GM21576 (cell line): ENCODE measurements at regions not wholly inside any gene's neighbourhood (a gene's known extent, or its start where the extent isn't known, plus 50 kb on each side); places are given as distances from the start of the nearest gene placed in this dataset.
"Not testable (repeated sequence)": the region's sequence is repeated elsewhere in the genome, so short reads cannot be mapped to it uniquely, and the experiment has no call there.

Experiments
- ATAC-seq: cut with Tn5 transposase; IDR thresholded peaks from one replicate; pipeline ENCODE4 v1.9.1; 2021; ENCODE audit warnings: mild to moderate bottlenecking, moderate library complexity; ENCODE audit not compliant: unreplicated experiment

DNA sequence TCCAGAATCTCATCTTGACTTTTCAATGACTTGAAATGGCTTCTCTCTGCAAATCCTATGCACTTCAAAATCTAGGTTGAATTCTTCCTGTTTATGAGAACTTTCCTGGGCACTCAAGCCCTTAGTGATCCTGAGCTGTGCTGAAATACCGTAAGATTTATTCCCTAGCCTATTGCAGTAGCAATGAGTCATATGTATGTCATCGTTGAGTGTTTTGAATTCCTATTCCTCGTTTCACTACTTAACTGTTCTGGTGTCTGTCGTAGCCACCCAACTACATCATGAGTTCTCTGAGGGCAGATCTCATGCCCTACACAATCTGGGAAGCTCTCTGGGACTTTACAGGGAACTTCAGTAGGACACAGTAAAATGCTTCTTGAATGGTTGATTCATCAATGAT is 190.8 kb upstream of the TMEM132C start:
- ATAC-seq, result no peak

DNA sequence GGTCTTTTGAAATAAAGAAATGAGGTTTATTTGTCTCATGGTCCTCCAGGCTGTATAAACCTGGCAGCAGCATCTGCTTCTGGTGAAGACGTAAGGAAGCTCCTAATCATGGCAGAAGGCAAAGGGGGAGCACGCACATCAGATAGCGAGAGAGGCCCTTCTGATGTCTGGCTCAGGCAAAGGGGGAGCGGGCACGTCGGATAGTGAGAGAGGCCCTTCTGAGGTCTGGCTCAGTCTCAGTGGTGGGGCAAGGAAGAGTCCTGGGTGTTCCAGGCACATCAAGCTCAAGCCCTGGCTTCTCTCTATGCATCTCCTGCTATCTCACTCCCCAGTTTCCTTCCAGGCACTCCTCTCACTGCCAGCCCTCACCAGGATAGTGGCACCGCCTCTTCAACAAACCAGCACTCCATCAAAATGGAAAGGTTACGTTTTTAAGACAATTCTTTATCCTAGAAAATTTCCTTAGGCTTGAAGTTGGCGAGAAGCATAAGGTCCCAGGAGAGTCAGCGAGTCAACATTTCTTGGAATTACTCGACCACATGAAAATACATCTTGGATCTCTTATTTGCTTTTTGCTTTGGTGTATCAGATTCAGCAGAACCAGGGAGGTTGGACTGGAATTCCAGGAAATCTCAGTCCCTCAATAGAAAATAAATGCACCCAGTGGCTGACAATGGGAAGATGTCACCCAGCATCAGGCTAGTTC is 189.6 kb upstream of the TMEM132C start:
- ATAC-seq, result no peak

DNA sequence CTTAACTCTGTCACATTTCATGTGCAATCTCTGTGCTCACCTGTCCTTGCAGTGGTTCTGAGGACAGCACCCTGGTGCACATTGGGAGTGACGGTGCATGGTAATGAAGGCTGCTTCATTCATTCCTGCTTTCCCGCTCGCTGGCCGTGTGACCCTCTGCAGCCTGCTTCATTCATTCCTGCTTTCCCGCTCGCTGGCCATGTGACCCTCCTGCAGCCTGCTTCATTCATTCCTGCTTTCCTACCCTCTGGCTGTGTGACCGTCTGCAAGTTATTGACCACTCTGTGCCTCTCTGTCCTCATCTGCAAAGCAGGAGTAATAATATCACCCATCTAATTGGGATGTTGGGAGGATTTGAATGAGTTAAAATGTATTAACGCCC is 189.1 kb upstream of the TMEM132C start:
- no peak for ATAC-seq

DNA sequence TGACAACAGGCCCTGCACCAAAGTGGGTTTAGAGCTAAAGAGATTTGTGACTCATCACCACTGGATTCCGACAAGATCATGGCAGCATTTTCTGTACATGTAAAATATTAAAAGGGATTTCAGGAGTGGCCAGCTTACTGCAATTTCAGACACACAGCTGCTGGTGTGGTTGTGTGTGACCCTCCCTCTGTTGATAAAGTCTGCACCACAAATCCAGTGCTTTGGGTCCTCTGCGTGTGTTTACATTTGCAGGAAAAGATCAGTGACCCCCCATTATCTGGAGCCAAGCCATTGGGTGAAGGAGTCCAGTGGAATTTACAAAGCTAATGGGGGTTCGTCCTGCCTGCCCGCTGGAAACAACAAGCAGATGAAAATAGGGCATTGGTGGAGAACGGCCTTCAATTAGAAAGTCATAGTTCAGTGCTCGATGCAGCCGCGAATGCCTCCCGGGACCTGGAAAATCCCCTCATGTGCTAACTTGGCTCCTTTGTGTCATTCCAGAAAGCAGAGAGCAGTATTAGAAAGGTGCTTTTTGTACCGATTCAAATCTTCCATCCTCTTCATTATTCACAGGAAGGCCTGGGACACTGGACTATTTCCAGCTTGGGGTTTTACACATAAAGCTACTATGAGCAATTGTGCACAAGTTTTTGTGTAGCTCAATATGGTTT is 188.5 kb upstream of the TMEM132C start:
- ATAC-seq, result no peak

DNA sequence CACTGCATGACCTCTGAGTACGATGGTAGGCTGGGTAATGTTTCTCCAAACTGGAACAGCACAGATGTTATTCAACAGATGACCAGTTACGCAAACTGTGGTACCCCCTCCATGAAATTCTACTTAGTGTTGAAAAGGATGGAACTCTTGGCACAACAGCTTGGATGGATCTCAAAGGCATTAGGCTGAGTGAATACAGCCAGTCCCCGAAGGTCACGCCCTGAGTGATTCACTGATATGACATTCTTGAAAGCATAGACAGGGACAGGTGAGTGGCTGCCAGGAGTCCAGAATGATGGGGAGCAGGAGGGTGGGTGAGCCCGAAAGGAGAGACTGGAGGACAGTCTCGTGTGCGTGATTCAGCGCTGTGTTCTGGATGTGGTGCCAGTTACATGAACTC is 187.5 kb upstream of the TMEM132C start:
- ATAC-seq, result no peak

DNA sequence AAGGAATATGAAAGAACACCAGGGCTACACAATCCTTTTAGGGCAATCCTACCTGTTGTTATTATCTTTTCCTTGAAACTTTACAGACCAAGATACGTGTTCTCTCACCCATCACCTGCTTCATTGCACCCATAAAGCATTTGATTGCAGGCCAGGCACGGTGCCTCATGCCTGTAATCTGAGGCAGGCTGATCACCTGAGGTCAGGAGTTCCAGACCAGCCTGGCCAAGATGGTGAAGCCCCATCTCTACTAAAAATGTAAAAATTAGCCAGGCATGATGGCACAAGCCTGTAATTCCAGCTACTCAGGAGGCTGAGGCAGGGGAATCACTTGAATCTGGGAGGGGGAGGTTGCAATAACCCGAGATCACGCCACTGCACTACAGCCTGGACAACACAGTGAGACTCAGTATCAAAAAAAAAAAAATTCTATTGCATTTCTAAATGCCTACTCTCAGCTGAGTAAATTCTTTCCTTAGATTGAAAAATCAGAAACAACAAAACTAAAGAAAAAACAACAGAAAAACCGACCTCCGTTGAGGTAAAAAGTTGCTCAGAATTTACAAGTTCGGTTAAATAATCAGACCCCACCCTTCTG is 183.7 kb upstream of the TMEM132C start:
- no peak for ATAC-seq

DNA sequence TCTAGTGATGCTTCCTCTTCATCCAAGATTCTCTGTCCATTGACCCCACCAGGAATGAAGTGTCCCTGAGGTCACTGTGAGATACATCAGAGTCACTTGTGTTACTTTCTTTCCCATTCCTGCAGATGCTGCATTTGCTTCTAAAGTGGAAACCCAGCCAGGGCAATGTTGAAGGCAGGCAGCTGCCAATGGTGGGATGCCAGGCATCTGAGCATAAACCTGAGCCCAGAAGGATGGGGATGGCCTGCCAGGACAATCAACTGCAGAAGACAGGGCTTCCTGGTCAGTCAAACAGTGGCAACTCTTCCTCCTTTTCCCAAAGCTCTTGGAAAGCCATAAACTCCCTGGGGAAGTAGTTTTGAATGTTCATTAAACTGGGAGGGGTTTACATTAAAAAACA is 178.0 kb upstream of the TMEM132C start:
- ATAC-seq, result no peak

DNA sequence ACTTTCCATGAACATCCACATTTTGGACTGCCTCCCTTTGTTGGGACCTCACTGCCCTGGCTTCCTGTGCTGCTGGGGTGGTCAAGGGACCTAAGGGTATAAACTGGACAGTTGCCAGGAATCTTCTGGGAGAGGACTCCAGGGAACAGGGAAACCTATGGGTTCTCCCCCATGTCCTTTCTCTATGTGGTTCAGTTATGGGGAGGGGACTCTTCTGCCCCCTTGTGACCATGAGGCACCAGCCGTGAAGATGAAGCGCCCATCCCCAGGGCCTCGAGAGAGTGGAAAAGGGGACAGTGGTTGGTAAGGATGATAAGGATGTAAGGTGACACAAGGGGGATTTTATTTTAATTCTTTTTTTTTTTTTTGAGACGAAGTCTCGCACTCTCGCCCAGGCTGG is 177.0 kb upstream of the TMEM132C start:
- no peak for ATAC-seq

DNA sequence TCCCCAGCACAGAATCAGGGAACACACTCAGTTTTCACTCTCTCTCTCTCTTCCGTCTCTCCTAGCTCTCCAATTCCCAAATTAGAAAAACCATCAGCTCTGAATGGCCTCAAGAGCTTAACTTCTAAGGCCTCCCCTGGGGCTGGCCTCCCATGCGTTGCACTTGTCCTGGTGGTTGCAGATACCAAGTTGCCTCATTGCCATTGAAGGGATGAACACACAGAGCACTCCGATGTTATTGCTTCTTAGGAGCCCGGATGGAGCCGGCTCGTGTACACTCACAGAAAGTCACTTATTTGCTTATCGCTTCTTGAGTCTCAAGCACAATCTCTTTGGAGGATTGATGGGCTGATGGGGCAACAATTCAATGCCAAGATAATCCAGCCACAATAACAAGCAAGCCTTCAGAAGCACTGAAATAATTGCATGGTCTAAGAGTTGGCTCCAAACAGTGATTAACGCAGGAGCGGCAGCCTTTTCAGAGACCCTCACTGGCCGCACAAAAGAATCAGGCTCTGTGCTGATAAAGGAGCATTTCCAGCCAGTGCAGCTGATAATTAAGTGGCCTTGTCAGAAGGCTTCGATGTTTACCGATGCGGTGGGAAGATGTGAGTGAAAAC is 175.8 kb upstream of the TMEM132C start:
- no peak for ATAC-seq

DNA sequence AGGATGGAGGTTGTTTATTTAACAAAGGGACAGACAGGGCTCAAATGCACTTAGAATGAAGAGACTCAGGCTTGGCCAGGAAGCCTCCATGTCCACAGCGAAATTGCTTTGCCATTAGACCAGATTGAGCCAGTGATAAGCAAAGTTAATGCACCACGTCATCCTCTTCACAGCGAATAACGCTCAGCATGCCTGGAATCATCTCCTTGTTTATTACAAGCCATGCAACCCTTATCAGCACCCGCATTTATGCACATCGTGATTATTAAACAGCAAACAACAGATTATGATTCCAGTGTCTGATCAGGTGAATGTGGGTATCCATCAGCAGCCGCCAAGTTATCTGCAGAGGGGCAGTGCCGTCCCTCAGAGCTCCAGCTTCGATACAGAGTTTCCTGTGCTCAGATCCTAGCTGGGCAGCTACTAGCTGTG is 175.0 kb upstream of the TMEM132C start:
- ATAC-seq, result no peak

DNA sequence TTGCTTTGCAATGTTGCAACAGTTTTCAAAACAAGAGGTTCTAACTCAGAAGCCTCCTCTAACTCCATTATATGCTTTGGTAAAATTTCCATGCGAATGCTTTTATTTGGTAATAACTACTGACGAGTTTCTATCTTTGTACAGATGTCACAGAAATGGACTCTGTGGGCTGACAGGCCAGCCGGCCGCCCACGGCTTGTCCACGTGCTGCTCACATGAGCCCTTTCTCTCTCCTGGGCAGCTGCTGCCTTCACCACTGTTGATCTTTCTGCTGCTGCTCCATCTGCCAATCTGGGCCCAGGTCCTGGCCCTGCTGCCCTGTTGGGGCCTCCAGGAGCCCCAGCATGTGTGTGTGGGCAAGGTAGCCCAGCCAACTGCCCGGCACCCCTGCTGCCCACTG is 168.2 kb upstream of the TMEM132C start:
- ATAC-seq, result no peak

DNA sequence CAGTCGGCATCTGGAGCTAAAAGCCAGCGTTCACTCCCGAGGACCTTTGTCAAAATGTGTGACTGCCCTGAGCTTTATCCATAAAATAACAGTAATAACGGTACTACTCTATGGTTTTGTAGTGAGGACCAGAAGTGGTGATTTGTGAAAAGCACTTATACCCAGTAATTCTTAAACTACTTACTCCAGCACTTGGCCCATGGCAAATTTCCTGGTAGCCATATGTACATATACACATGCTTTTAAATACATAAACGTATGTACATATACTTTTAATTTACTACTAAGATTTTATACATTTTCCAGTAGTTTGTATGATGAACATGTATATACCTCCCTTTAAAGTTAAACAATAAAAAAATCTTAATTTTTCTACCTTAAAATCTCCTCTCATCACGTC is 163.8 kb upstream of the TMEM132C start:
- ATAC-seq, result no peak

DNA sequence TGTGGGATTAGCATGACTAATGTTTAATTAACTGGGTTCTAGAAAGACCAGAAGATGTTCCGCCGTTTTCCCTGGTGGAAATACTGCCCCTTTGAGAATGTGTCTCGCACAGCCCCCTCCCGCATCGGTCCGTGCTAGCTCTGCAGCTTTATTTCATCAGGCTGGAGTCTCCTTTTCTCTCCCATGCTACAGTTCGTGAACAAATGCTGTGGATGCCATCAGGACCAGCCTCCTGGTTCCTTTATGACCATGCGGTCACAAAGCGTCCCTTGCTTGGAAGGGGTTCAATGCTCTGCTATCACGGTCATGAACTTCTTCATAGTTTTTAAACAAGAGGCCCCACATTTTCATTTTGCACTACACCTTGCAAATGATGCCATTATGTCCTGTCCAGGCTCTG is 157.7 kb upstream of the TMEM132C start:
- no peak for ATAC-seq

DNA sequence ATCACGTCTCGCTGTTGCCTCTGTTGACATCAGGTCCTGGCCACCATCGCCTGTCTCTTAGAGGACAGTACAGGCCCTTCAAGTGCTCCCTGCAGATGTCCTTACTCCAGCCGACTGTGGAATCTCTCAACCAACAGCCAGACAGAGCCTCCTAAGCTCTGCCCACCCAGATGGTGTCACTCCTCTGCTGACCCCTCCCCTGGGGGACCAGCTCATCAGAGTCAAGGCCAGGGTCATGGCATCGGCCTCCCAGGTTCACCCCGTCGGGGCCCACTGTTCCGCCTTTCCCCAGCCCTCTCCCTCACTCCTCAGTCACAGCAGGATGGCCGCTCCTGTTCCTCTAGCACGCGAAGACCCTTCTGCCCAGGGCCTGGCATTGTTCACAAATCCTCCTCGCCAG is 157.3 kb upstream of the TMEM132C start:
- ATAC-seq, result no peak

DNA sequence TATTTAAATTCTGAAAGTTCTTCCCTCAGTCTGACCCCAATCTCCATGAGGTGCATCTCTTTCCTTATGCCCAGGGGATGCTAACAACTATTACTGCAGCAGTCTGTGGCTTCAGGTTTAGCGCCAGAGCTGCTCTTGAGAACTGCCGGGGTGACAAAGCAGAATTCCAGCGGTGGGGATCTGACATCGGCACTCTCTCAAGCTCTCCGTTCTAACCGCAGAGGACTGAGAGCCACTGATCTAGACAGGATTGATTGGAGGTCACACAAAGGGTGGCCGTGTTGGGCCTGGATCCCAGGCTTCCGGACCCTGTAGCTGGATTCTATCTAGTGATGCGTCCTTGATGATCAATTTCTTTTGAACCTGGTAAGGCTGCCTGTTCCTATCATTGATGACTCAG is 155.6 kb upstream of the TMEM132C start:
- ATAC-seq, result no peak

DNA sequence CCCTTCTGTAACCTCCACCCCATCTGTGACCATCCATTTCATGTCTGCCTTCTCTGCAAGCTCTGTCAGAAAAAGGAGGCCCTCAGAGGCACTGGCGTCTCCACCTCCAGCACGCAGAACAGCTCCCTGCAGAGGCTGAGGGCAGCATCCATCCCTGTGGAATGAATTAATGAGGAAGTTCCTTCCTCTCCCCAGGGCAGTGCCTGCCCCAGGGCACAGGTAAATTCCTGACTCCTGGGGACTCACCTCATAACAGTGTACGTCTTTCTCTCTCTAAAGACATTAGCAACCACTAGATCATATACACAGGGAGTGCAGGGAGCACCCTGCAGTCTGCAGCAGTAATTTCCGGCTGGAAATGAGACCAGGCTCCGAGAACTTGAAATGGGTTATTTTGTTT is 155.0 kb upstream of the TMEM132C start:
- no peak for ATAC-seq

DNA sequence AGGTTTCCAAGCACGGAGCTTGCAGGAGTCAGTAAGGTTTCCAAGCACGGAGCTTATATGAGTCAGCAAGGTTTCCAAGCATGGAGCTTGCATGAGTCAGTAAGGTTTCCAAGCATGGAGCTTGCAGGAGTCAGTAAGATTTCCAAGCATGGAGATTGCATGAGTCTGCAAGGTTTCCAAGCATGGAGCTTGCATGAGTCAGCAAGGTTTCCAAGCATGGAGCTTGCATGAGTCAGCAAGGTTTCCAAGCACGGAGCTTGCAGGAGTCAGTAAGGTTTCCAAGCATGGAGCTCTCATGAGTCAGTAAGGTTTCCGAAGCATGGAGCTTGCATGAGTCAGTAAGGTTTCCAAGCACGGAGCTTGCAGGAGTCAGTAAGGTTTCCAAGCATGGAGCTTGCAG is 153.7 kb upstream of the TMEM132C start:
- ATAC-seq, result not testable (repeated sequence)

DNA sequence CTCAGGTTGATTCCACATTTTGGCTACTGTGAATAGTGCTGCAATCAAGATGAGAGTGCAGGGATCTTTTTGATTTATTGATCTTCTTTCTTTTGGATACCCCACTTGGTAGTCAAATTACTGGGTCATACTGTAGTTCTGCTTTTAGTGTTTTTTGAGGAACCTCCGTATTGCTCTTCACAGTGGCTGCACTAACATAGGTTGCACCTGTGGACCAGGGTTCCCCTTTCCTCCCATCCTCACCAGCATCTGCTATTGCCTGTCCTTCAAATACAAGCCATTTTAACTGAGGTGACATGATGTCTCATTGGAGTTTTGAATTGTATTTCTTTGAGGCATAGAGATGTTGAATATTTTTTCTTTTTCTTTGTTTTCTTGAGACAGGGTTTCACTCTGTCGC is 152.5 kb upstream of the TMEM132C start:
- no peak for ATAC-seq

DNA sequence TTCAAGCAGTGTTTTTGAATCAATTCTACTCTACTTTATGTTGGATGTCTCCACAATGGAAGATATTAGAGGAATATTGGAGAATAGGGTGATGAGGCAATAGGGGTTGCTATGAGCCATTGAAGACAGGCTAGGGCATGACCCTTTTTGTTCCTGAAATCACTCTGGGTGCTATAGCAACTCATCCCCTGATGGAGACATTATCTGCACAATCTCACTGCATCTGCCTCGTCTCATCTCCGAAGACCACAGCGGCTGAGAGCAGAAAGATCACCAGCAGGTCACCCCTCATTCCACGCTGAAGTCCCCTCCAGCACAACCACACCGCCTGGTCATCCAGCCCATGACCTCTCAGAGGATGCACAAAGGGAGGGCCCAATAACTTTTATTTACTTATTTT is 150.4 kb upstream of the TMEM132C start:
- ATAC-seq, result no peak

DNA sequence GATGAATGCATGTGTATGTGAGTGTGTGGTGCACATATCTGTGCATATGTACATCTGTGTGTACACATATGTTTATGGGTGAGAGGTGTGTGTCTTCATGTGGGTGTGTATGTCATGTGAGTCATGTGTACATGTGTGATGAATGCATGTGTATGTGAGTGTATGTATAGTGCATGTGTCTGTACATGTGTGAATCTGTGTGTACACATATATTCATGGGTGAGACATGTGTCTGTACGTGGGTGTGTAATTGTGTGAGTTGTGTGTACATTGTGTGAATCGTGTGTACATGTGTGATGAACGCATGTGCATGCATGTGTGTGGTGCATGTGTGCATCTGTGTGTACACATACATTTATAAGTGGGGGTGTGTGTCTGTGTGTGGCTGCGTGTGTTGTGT is 146.9 kb upstream of the TMEM132C start:
- no peak for ATAC-seq

DNA sequence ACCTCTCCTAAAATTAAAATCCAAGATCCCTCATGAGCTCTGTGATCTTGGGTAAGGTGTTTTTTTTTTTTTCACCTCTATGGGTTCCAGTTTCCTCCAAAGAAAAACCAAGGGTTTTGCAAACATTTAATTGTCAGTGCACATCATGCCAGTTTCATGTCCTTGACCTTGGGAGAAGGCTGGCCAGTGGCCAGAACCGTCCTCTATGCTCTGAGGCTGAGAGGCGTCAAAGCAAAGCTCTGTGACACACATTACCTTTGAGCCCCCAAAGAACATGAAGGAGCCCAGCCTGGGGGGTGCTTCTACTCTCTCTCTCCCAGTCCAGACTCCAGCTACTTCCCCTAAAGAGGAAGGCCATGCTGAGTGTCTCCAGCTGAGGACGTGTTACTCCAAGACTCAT is 145.5 kb upstream of the TMEM132C start:
- ATAC-seq, result no peak

DNA sequence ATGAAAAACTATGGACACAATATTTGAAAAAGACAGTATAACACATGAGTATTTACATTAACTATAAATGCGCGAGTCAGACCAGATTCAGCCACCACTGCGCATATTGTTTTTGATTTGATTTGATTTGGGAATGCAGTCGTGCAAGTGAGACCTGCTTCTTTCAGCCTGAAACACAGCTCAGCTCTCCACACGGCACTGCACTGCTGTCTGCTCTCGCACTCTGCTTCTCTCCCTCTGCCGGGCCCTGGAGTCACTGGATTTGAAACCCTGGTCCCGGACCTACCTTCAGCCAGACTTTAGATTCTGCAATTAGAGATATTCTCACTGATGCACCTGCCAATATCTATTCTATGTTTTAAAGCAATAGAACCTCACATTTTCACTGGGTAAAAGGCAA is 143.9 kb upstream of the TMEM132C start:
- ATAC-seq, result no peak
